Astrocyte of the cerebellum (primary cell): ENCODE measurements at regions not wholly inside any gene's neighbourhood (a gene's known extent, or its start where the extent isn't known, plus 50 kb on each side); places are given as distances from the start of the nearest gene placed in this dataset.

Source experiments
- DNase-seq: peaks from one replicate; pipeline ENCODE4 v3.0.0-alpha.2; 2011; ENCODE audit warnings: low read depth
- H3K4me3 ChIP-seq: 2 replicates; pipeline ENCODE4 v1.5.1; 2011; ENCODE audit warnings: mild to moderate bottlenecking, low read depth, low read length, moderate library complexity
- in situ Hi-C: cut with HindIII; loops from 2 replicates; pipeline ENCODE4 v1.10.0; 2017; ENCODE audit warnings: low sequenced_read_pairs
- TF ChIP-seq, protein P1 (sequence below): IDR thresholded peaks from 2 replicates; pipeline ENCODE4 v1.5.1; 2012; ENCODE audit warnings: low read length, low read depth, moderate library complexity, mild to moderate bottlenecking; ENCODE audit errors: missing control alignments

- in situ Hi-C loops, result no loop called here
- no peak for DNase-seq
- H3K4me3 ChIP-seq, result no peak overlapping the region
- TF ChIP-seq, protein P1, sequence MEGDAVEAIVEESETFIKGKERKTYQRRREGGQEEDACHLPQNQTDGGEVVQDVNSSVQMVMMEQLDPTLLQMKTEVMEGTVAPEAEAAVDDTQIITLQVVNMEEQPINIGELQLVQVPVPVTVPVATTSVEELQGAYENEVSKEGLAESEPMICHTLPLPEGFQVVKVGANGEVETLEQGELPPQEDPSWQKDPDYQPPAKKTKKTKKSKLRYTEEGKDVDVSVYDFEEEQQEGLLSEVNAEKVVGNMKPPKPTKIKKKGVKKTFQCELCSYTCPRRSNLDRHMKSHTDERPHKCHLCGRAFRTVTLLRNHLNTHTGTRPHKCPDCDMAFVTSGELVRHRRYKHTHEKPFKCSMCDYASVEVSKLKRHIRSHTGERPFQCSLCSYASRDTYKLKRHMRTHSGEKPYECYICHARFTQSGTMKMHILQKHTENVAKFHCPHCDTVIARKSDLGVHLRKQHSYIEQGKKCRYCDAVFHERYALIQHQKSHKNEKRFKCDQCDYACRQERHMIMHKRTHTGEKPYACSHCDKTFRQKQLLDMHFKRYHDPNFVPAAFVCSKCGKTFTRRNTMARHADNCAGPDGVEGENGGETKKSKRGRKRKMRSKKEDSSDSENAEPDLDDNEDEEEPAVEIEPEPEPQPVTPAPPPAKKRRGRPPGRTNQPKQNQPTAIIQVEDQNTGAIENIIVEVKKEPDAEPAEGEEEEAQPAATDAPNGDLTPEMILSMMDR, result no peak
Measured at GRCh38 chr17:12580640-12581039, 85.0 kb upstream of the MYOCD start.

GRCh38 chr17:12584727-12585126 lies 81.0 kb upstream of the MYOCD start:
- in situ Hi-C loops, result no loop called here
- no peak overlapping the region for H3K4me3 ChIP-seq
- TF ChIP-seq, protein P1, result no peak
- DNase-seq, result no peak

DNA sequence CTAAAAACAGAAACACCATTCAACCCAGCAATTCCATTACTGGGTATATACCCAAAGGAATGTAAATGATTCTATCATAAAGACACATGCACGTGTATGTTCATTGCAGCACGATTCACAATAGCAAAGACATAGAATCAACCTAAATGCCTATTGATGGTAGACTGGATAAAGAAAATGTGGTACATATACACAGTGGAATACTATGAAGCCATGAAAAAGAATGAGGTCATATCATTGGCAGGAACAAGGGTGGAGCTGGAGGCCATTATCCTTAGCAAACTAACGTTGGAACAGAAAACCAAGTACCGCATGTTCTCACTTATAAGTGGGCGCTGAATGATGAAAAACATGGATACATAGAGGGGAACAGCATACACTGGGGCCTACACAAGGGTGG lies 77.2 kb upstream of the MYOCD start:
- in situ Hi-C loops, result no loop called here
- TF ChIP-seq, protein P1, result no peak
- DNase-seq, result no peak
- no peak overlapping the region for H3K4me3 ChIP-seq

DNA sequence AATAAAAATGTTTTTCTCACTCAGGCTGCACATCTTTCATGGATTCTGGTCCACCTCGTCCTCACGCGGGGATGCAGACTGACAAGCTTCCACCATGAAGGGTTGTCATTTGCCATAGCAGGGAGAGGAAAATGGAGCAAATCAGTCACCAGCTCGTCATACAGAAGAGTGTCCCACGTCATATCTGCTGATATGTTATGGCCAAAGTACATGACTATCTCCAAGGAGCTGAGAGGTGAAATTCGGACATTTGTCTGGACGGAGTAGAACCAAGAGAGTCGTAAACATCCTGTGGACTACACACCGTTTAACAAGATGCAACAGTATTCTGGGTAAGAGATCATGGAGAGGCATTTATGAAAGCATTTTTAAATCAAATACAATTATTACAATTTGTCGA lies 75.3 kb upstream of the MYOCD start:
- no peak for DNase-seq
- H3K4me3 ChIP-seq, result no peak overlapping the region
- TF ChIP-seq, protein P1, result no peak
- in situ Hi-C loops, result loop anchor here (10.0 kb wide), 1 partner anchor 156 kb away; no protein-coding TSS in a partner anchor

DNA sequence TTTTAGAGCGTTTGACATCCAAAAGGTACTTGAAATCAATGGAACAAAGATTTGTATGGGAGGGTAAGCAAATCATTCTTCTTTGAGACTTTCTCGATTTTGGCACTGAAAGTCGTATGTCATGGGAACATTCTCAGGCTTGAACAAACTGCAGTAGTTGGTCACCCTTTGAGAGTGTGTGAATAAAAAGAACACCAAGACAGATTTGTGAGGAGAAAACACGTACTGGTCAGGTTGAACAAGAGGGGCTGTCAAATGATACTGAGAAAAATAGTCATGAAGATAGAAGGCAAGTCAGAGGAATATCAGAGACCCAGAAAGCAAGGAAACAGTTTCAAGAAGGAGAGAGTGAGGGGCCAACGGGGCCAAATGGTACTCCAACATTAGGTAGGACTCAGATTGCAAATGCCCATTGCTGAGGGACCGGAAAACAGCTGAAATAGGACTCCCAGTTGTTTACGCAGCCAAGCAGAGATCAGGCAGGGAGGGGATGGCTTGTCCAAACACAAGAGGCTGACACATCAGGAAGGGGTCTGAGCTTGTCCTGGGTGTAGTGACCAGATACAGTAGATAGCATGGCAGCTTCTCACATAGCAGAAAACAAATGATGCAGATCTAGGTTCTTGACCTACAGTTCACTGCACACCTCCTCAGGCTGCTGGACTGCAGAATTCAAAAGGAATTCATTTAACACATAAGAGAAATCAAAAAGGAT lies 74.5 kb upstream of the MYOCD start:
- in situ Hi-C loops, result loop anchor here (10.0 kb wide), 1 partner anchor 156 kb away; no protein-coding TSS in a partner anchor
- TF ChIP-seq, protein P1, result no peak
- H3K4me3 ChIP-seq, result no peak overlapping the region

DNA sequence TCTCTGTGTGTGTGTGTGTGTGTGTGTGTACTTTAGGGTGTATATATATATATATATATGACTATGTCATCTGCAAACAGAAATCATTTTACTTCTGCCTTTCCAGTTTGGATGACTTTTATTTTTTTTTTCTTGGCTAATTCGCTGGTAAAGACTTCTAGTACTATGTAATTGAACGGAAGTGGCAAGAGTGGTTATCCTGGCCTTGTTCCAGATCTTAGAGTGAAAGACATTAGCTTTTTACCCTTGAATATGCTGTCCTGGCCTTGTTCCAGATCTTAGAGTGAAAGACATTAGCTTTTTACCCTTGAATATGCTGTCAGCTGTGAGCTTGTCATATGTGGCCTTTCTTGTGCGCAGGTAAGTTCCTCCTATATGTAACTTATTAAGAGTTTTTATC lies 72.7 kb upstream of the MYOCD start:
- peak; percentile 9 for DNase-seq
- in situ Hi-C loops, result loop anchor here (10.0 kb wide), 1 partner anchor 158 kb away; no protein-coding TSS in a partner anchor
- no peak overlapping the region for H3K4me3 ChIP-seq
- TF ChIP-seq, protein P1, result no peak

More for the DNA sequence above, 74.5 kb upstream of the MYOCD start:
- no peak for DNase-seq
